GM21786 (cell line): ENCODE measurements at regions not wholly inside any gene's neighbourhood (a gene's known extent, or its start where the extent isn't known, plus 50 kb on each side); places are given as distances from the start of the nearest gene placed in this dataset.
A peak's percentile ranks its signal among the peaks of the same experiment; 100 is the strongest.
"Not testable (repeated sequence)": the region's sequence is repeated elsewhere in the genome, so short reads cannot be mapped to it uniquely, and the experiment has no call there.

Experiments
- ATAC-seq: cut with Tn5 transposase; IDR thresholded peaks from one replicate; pipeline ENCODE4 v1.9.1; 2021; ENCODE audit not compliant: unreplicated experiment

- not testable (repeated sequence) for ATAC-seq
These were observed 214.2 kb upstream of the SLC7A11 start for GRCh38 chr4:138456349-138456748.

- ATAC-seq, result no peak
These were observed 212.9 kb upstream of the SLC7A11 start for GRCh38 chr4:138455097-138455496.

- ATAC-seq, result no peak
These were observed 210.7 kb upstream of the SLC7A11 start for GRCh38 chr4:138452826-138453225.

GRCh38 chr4:138451276-138451663, 209.1 kb upstream of the SLC7A11 start:
- ATAC-seq, result no peak

- no peak for ATAC-seq
These were observed 208.6 kb upstream of the SLC7A11 start for GRCh38 chr4:138450546-138451275.

GRCh38 chr4:138449938-138450337, 207.8 kb upstream of the SLC7A11 start:
- no peak for ATAC-seq

- no peak for ATAC-seq
These were observed 206.0 kb upstream of the SLC7A11 start for GRCh38 chr4:138448169-138448568.

GRCh38 chr4:138446456-138446855, 204.3 kb upstream of the SLC7A11 start:
- no peak for ATAC-seq

GRCh38 chr4:138445098-138445497, 202.9 kb upstream of the SLC7A11 start:
- no peak for ATAC-seq

GRCh38 chr4:138444260-138444659, 202.1 kb upstream of the SLC7A11 start:
- ATAC-seq, result no peak

GRCh38 chr4:138439143-138439581, 197.0 kb upstream of the SLC7A11 start:
- ATAC-seq, result no peak

GRCh38 chr4:138438608-138439007, 196.5 kb upstream of the SLC7A11 start:
- ATAC-seq, result no peak

GRCh38 chr4:138437263-138437851, 195.2 kb upstream of the SLC7A11 start:
- no peak for ATAC-seq

GRCh38 chr4:138435733-138436132, 193.6 kb upstream of the SLC7A11 start:
- ATAC-seq, result not testable (repeated sequence)

- ATAC-seq, result not testable (repeated sequence)
These were observed 192.9 kb upstream of the SLC7A11 start for GRCh38 chr4:138435046-138435445.

- ATAC-seq, result no peak
These were observed 186.5 kb upstream of the SLC7A11 start for GRCh38 chr4:138428611-138429010.

GRCh38 chr4:138426786-138427185, 184.6 kb upstream of the SLC7A11 start:
- no peak for ATAC-seq

- ATAC-seq, result no peak
These were observed 178.3 kb upstream of the SLC7A11 start for GRCh38 chr4:138420471-138420870.

GRCh38 chr4:138414202-138414601, 172.1 kb upstream of the SLC7A11 start:
- no peak for ATAC-seq

GRCh38 chr4:138413273-138413672, 171.1 kb upstream of the SLC7A11 start:
- ATAC-seq, result no peak

- no peak for ATAC-seq
These were observed 170.7 kb upstream of the SLC7A11 start for GRCh38 chr4:138412847-138413246.

GRCh38 chr4:138410266-138410665, 168.1 kb upstream of the SLC7A11 start:
- no peak for ATAC-seq

- peak; percentile 51 for ATAC-seq
These were observed 167.5 kb upstream of the SLC7A11 start for GRCh38 chr4:138409670-138410069.
